ENCODE measurements at regions not wholly inside any gene's neighbourhood (a gene's known extent, or its start where the extent isn't known, plus 50 kb on each side); places are given as distances from the start of the nearest gene placed in this dataset.

GRCh38 chr14:30218907-30219306, 291.3 kb upstream of the PRKD1 start:
- no peak overlapping the region for H4K5ac ChIP-seq (ENCODE audit: insufficient read length, low read depth, low read length)
- no peak overlapping the region for H2AK5ac ChIP-seq (ENCODE audit: insufficient read length, low read length)
- no peak overlapping the region for H3K27ac Mint-ChIP-seq
- no peaks in the 10 kb centered on the region for H3K23me2 ChIP-seq (ENCODE audit: insufficient read length, low read depth, low read length, poor library complexity, severe bottlenecking)
- H3K9ac ChIP-seq (ENCODE audit: extremely low read depth, insufficient read length, low read length) = no peak overlapping the region
- H2BK20ac ChIP-seq (ENCODE audit: low read depth, low read length, poor library complexity, severe bottlenecking) = no peak overlapping the region
- H2BK12ac ChIP-seq (ENCODE audit: insufficient read length, low read depth, low read length) = no peak overlapping the region
- no peak overlapping the region for H3K4me2 ChIP-seq (ENCODE audit: insufficient read depth, insufficient read length, low read length)
- H3K36me3 Mint-ChIP-seq (ENCODE audit: insufficient read depth in 1 of 3, low read depth in 3 of 3) = no peaks in the 10 kb centered on the region
- no peak overlapping the region for H3K27ac ChIP-seq (ENCODE audit: insufficient read length, low read depth, low read length)
- no peak overlapping the region for H3K56ac ChIP-seq (ENCODE audit: insufficient read length, low read depth, low read length)
- no peaks in the 10 kb centered on the region for H3K27me3 ChIP-seq (ENCODE audit: insufficient read depth, low read length)
- H3K4me3 Mint-ChIP-seq = no peak overlapping the region
- H3K4me1 ChIP-seq (ENCODE audit: insufficient read depth, low read length) = no peaks in the 10 kb centered on the region
- H3K9me3 Mint-ChIP-seq = no peaks in the 10 kb centered on the region
- H4K20me1 ChIP-seq (ENCODE audit: control insufficient read depth, insufficient read depth, insufficient read length) = no peaks in the 10 kb centered on the region
- no peak overlapping the region for H3K4ac ChIP-seq (ENCODE audit: low read depth, low read length)
- H2AFZ ChIP-seq (ENCODE audit: low read length) = no peak overlapping the region
- no peaks in the 10 kb centered on the region for H3K79me1 ChIP-seq (ENCODE audit: insufficient read depth, low read depth, low read length, poor library complexity, severe bottlenecking)
- no peak overlapping the region for H3T11ph ChIP-seq (ENCODE audit: low read length)
- H4K8ac ChIP-seq (replicated peaks; ENCODE audit: insufficient read length, low read depth, low read length) = no peak overlapping the region
- H3K4me1 Mint-ChIP-seq = no peaks in the 10 kb centered on the region
- no peaks in the 10 kb centered on the region for H3K79me2 ChIP-seq (ENCODE audit: insufficient read depth, low read length)
- H4K91ac ChIP-seq (ENCODE audit: insufficient read length, low read depth, low read length) = no peak overlapping the region
- H2BK5ac ChIP-seq (ENCODE audit: insufficient read length, low read length) = no peak overlapping the region
- no peak for TF ChIP-seq CTCF (conservative IDR thresholded peaks at IDR 0.05)
- H3K9me3 ChIP-seq (ENCODE audit: control insufficient read depth, low read depth, low read length) = no peaks in the 10 kb centered on the region
- no peak for DNase-seq
- no peak overlapping the region for H3K23ac ChIP-seq (ENCODE audit: insufficient read length, low read depth, low read length)
- no peaks in the 10 kb centered on the region for H3K27me3 Mint-ChIP-seq (ENCODE audit: low read depth)
- no peak overlapping the region for H3K18ac ChIP-seq (ENCODE audit: insufficient read length, low read depth, low read length)
- WGBS (ENCODE audit: extremely low coverage, insufficient read length, low lambda C conversion rate) = no CpG with 5 or more reads among the region's 5 CpGs
- no peak overlapping the region for H3K14ac ChIP-seq (ENCODE audit: insufficient read depth, low read length)
- no peak overlapping the region for H2BK120ac ChIP-seq (ENCODE audit: low read depth, low read length, poor library complexity, severe bottlenecking)
- H2BK15ac ChIP-seq (ENCODE audit: low read depth, low read length) = no peak overlapping the region

Measured in H9 (cell line).